ENCODE measurements at regions not wholly inside any gene's neighbourhood (a gene's known extent, or its start where the extent isn't known, plus 50 kb on each side); places are given as distances from the start of the nearest gene placed in this dataset.

DNA sequence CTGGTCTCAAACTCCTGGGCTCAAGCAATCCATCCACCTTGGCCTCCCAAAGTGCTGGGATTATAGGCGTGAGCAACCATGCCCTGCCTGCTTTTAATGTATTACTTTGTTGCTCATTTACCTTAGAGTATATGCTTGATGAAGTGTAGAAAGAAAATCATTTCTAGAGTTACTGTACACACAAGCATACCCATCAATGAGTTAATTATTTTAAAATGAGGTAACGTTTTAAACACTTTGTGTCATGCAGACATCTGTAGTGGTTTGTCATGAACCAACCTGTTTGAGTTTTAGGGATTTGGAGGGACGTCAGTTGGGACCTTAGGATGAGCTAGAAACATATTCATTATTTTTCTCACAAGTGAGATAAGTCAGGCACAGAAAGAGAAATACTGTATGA, 332.4 kb upstream of the IGF1R start:
- Histone ChIP-seq H3K27me3 (ENCODE audit: insufficient read depth, low read depth) (peaks cover 40% of the 10 kb centered on the region), H3K4me2 (no peak overlapping the region), H2AFZ (no peak overlapping the region), H3K4me1 (replicated peaks; ENCODE audit: insufficient read depth) (no peaks in the 10 kb centered on the region), H3K9me2 (ENCODE audit: insufficient read depth) (no peaks in the 10 kb centered on the region), H3K36me3 (ENCODE audit: low read depth) (no peaks in the 10 kb centered on the region), H3K27ac (no peak overlapping the region), H3K4me3 (no peak overlapping the region), H3K79me2 (ENCODE audit: low read depth) (no peaks in the 10 kb centered on the region), H3F3A (ENCODE audit: insufficient read depth, low read depth) (no peaks in the 10 kb centered on the region), H4K20me1 (ENCODE audit: insufficient read depth) (no peaks in the 10 kb centered on the region), H3K9me3 (ENCODE audit: insufficient read depth, low read depth) (no peaks in the 10 kb centered on the region)
- no peak for TF ChIP-seq EZH2 (IDR thresholded peaks at IDR 0.05; ENCODE audit: low read depth)
- TF ChIP-seq, protein P1, sequence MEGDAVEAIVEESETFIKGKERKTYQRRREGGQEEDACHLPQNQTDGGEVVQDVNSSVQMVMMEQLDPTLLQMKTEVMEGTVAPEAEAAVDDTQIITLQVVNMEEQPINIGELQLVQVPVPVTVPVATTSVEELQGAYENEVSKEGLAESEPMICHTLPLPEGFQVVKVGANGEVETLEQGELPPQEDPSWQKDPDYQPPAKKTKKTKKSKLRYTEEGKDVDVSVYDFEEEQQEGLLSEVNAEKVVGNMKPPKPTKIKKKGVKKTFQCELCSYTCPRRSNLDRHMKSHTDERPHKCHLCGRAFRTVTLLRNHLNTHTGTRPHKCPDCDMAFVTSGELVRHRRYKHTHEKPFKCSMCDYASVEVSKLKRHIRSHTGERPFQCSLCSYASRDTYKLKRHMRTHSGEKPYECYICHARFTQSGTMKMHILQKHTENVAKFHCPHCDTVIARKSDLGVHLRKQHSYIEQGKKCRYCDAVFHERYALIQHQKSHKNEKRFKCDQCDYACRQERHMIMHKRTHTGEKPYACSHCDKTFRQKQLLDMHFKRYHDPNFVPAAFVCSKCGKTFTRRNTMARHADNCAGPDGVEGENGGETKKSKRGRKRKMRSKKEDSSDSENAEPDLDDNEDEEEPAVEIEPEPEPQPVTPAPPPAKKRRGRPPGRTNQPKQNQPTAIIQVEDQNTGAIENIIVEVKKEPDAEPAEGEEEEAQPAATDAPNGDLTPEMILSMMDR (conservative IDR thresholded peaks at IDR 0.05) = no peak
- no peak for DNase-seq
- intact Hi-C loops (cut with micrococcal nuclease; ENCODE audit: unreplicated experiment) = no loop called here
- BruUV-seq (replicated peaks) = no TSS peak
- ChIA-PET CTCF (no interaction called here), POLR2A (ENCODE audit: unreplicated experiment) (interaction anchor here (0.6 kb wide), 1 partner anchor 11 kb away, joined by 3 read pairs; no protein-coding TSS in a partner anchor)

DNA sequence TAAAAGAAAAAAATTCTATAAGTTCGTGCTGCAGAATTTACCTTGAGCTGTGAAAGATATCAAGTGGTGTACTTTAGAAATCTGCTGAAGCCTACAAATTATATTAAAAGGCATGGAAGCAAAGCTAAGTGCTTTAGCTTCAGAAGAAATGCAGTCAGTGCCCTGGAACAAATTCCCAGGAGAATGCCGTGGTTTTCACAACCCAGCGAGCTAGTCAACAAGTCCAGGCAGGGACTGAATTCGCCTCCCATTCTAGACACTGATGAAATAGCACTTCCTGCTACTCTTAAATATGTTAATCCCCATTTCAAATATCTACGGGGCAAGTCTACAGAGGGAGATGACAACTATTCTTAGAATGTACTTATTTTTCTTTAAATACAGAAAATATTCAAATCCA, 326.4 kb upstream of the IGF1R start:
- no peak for DNase-seq
- Histone ChIP-seq H2AFZ (no peak overlapping the region), H4K20me1 (ENCODE audit: insufficient read depth) (no peaks in the 10 kb centered on the region), H3K4me3 (no peak overlapping the region), H3K4me2 (no peak overlapping the region), H3K27me3 (ENCODE audit: insufficient read depth, low read depth) (peaks cover 49% of the 10 kb centered on the region), H3F3A (ENCODE audit: insufficient read depth, low read depth) (no peaks in the 10 kb centered on the region), H3K79me2 (ENCODE audit: low read depth) (no peaks in the 10 kb centered on the region), H3K9me3 (ENCODE audit: insufficient read depth, low read depth) (no peaks in the 10 kb centered on the region), H3K36me3 (ENCODE audit: low read depth) (no peaks in the 10 kb centered on the region), H3K9me2 (ENCODE audit: insufficient read depth) (no peaks in the 10 kb centered on the region), H3K4me1 (replicated peaks; ENCODE audit: insufficient read depth) (no peaks in the 10 kb centered on the region), H3K27ac (no peak overlapping the region)
- ChIA-PET CTCF (no interaction called here), POLR2A (ENCODE audit: unreplicated experiment) (no interaction called here)
- BruUV-seq (replicated peaks) = no TSS peak
- TF ChIP-seq, protein P1 (conservative IDR thresholded peaks at IDR 0.05) = no peak
- TF ChIP-seq EZH2 (IDR thresholded peaks at IDR 0.05; ENCODE audit: low read depth) = no peak
- intact Hi-C loops (cut with micrococcal nuclease; ENCODE audit: unreplicated experiment) = no loop called here

- POLR2A ChIA-PET (ENCODE audit: unreplicated experiment) = no interaction called here
Observed at GRCh38 chr15:98322581-98322980, 325.8 kb upstream of the IGF1R start.

More at GRCh38 chr15:98322581-98322980, 325.8 kb upstream of the IGF1R start:
- no peaks in the 10 kb centered on the region for H3K9me3 ChIP-seq (ENCODE audit: insufficient read depth, low read depth)
- no peak overlapping the region for H3K27ac ChIP-seq
- no peak overlapping the region for H3K4me2 ChIP-seq
- H4K20me1 ChIP-seq (ENCODE audit: insufficient read depth) = no peaks in the 10 kb centered on the region
- H3K9me2 ChIP-seq (ENCODE audit: insufficient read depth) = no peaks in the 10 kb centered on the region
- no peaks in the 10 kb centered on the region for H3F3A ChIP-seq (ENCODE audit: insufficient read depth, low read depth)
- no peaks in the 10 kb centered on the region for H3K79me2 ChIP-seq (ENCODE audit: low read depth)
- H3K4me1 ChIP-seq (replicated peaks; ENCODE audit: insufficient read depth) = no peaks in the 10 kb centered on the region
- no TSS peak for BruUV-seq (replicated peaks)
- DNase-seq = no peak
- intact Hi-C loops (cut with micrococcal nuclease; ENCODE audit: unreplicated experiment) = no loop called here
- CTCF ChIA-PET = interaction anchor here (0.6 kb wide), 1 partner anchor 297 kb away, joined by 3 read pairs; no protein-coding TSS in a partner anchor
- no peaks in the 10 kb centered on the region for H3K36me3 ChIP-seq (ENCODE audit: low read depth)
- TF ChIP-seq, protein P1 (conservative IDR thresholded peaks at IDR 0.05) = no peak
- no peak for TF ChIP-seq EZH2 (IDR thresholded peaks at IDR 0.05; ENCODE audit: low read depth)
- no peak overlapping the region for H3K4me3 ChIP-seq
- peaks cover 44% of the 10 kb centered on the region for H3K27me3 ChIP-seq (ENCODE audit: insufficient read depth, low read depth)
- no peak overlapping the region for H2AFZ ChIP-seq
